MM.1S (cell line): ENCODE measurements at regions not wholly inside any gene's neighbourhood (a gene's known extent, or its start where the extent isn't known, plus 50 kb on each side); places are given as distances from the start of the nearest gene placed in this dataset.

ENCODE experiments used
- DNase-seq: peaks from one replicate; pipeline ENCODE4 v3.0.0-alpha.2; 2015
- H2AFZ ChIP-seq: fragments of 300-600 bp; sonication (generic); 2 replicates; pipeline ENCODE4 v1.6.0; 2016; ENCODE audit warnings: antibody characterized with exemption, low read length
- H3F3A ChIP-seq: fragments of 300-600 bp; sonication (generic); 2 replicates; pipeline ENCODE4 v1.6.1; 2016; ENCODE audit warnings: mild to moderate bottlenecking, antibody characterized with exemption, low read length, moderate library complexity, mixed read lengths; ENCODE audit not compliant: insufficient read depth
- H3K27ac ChIP-seq: fragments of 300-600 bp; sonication (generic); 2 replicates; pipeline ENCODE4 v1.5.1; 2016; ENCODE audit warnings: mild to moderate bottlenecking, low read length
- H3K27me3 ChIP-seq: fragments of 300-600 bp; sonication (generic); replicated peaks from 2 replicates; pipeline ENCODE4 v1.6.0; 2016; ENCODE audit warnings: low read length; ENCODE audit not compliant: insufficient read depth
- H3K36me3 ChIP-seq: fragments of 300-600 bp; sonication (generic); replicated peaks from 2 replicates; pipeline ENCODE4 v1.6.1; 2016; ENCODE audit warnings: mild to moderate bottlenecking, low read length, mixed read lengths; ENCODE audit not compliant: insufficient read depth
- H3K4me1 ChIP-seq: fragments of 300-600 bp; sonication (generic); 2 replicates; pipeline ENCODE4 v1.6.1; 2016; ENCODE audit warnings: low read length, mixed read lengths
- H3K4me2 ChIP-seq: fragments of 300-600 bp; sonication (generic); 2 replicates; pipeline ENCODE4 v1.6.0; 2016; ENCODE audit warnings: low read depth, low read length
- H3K4me3 ChIP-seq: fragments of 300-600 bp; sonication (generic); 2 replicates; pipeline ENCODE4 v1.5.1; 2016; ENCODE audit warnings: low read length, mixed read lengths
- H3K79me2 ChIP-seq: fragments of 300-600 bp; sonication (generic); 2 replicates; pipeline ENCODE4 v1.6.1; 2016; ENCODE audit warnings: mixed run types, low read length, mixed read lengths
- H3K9ac ChIP-seq: fragments of 300-600 bp; sonication (generic); 2 replicates; pipeline ENCODE4 v1.6.1; 2016; ENCODE audit warnings: low read length, mixed read lengths
- H3K9me2 ChIP-seq: fragments of 300-600 bp; sonication (generic); replicated peaks from 2 replicates; pipeline ENCODE4 v1.6.1; 2016; ENCODE audit warnings: mild to moderate bottlenecking, low read length, mixed read lengths; ENCODE audit not compliant: insufficient read depth
- H3K9me3 ChIP-seq: fragments of 300-600 bp; sonication (generic); replicated peaks from 2 replicates; pipeline ENCODE4 v1.6.1; 2016; ENCODE audit warnings: mild to moderate bottlenecking, low read length, mixed read lengths; ENCODE audit not compliant: insufficient read depth
- H4K20me1 ChIP-seq: fragments of 300-600 bp; sonication (generic); 2 replicates; pipeline ENCODE4 v1.6.1; 2016; ENCODE audit warnings: mild to moderate bottlenecking, low read length, moderate library complexity, mixed read lengths; ENCODE audit not compliant: insufficient read depth
- EZH2 ChIP-seq: fragments of 300-600 bp; sonication (generic); optimal IDR thresholded peaks from 2 replicates; pipeline ENCODE3; 2017; ENCODE audit warnings: low read depth, mild to moderate bottlenecking, antibody characterized with exemption, low read length, mixed read lengths
- EZH2phosphoT487 ChIP-seq: fragments of 300-600 bp; sonication (generic); IDR thresholded peaks from 2 replicates; pipeline ENCODE4 v1.6.1; 2018; ENCODE audit warnings: antibody characterized with exemption, low read length
- TF ChIP-seq, protein P1 (sequence below): fragments of 300-600 bp; sonication (generic); IDR thresholded peaks from 2 replicates; pipeline ENCODE4 v1.5.1; 2016; ENCODE audit warnings: antibody characterized with exemption, low read length, mixed read lengths

DNA sequence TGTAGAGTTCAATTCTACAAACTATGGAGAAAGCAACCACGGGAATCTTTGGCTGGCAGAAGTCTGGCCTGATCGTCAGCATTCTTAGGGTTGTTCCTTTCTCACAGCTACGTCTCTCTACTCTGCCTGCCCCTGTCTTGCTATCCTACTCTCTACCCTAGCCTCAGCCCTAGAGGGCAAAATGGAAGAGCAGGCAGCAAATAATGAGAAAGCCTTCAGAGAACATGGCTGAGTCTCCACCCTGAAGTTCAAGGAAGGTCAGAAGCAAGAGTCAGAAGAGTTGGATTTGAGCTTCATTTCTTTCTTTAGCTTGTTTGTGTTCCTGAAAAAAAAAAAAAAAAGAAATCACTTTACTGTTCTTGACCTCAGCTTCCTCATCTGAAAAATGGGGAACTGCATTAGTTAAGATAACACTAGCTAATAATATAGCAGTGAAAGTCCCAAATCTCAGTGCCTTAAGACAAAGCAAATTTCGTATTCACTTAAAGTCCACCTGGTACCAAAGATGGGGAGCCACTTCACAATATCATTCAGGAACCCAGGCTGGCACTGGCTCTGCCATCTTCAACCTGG, 50.2 kb upstream of the CCND2 start:
- no peaks in the 10 kb centered on the region for H3K79me2 ChIP-seq
- no peak overlapping the region for H3K27ac ChIP-seq
- H3K4me3 ChIP-seq: no peak overlapping the region
- H3F3A ChIP-seq: no peaks in the 10 kb centered on the region
- H3K9ac ChIP-seq: no peak overlapping the region
- DNase-seq: no peak
- no peak overlapping the region for H3K4me2 ChIP-seq
- H3K9me3 ChIP-seq: no peaks in the 10 kb centered on the region
- H4K20me1 ChIP-seq: no peaks in the 10 kb centered on the region
- no peaks in the 10 kb centered on the region for H3K36me3 ChIP-seq
- H2AFZ ChIP-seq: no peak overlapping the region
- no peaks in the 10 kb centered on the region for H3K27me3 ChIP-seq
- no peaks in the 10 kb centered on the region for H3K4me1 ChIP-seq
- no peaks in the 10 kb centered on the region for H3K9me2 ChIP-seq
- TF ChIP-seq EZH2: no peak
- TF ChIP-seq, protein P1, sequence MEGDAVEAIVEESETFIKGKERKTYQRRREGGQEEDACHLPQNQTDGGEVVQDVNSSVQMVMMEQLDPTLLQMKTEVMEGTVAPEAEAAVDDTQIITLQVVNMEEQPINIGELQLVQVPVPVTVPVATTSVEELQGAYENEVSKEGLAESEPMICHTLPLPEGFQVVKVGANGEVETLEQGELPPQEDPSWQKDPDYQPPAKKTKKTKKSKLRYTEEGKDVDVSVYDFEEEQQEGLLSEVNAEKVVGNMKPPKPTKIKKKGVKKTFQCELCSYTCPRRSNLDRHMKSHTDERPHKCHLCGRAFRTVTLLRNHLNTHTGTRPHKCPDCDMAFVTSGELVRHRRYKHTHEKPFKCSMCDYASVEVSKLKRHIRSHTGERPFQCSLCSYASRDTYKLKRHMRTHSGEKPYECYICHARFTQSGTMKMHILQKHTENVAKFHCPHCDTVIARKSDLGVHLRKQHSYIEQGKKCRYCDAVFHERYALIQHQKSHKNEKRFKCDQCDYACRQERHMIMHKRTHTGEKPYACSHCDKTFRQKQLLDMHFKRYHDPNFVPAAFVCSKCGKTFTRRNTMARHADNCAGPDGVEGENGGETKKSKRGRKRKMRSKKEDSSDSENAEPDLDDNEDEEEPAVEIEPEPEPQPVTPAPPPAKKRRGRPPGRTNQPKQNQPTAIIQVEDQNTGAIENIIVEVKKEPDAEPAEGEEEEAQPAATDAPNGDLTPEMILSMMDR: no peak
- no peak for TF ChIP-seq EZH2phosphoT487

DNA sequence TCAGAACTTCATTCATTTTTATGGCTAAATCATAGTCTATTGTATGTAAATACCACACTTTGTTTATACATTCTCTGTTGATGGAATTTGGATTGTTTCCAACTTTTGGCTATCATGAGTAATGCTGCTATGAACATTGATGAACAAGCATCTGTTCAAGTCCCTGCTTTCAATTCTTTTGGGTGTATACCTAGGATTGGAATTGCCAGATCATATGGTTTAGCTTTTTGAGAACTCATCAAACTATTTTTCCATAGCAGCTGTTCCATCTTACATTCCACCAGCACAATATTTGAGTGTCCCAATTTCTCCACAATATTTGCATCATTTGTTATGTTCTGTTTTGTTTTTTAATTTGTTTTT, 52.3 kb upstream of the CCND2 start:
- Histone ChIP-seq H3K4me3 (no peak overlapping the region), H4K20me1 (no peaks in the 10 kb centered on the region), H3K79me2 (no peaks in the 10 kb centered on the region), H3K27ac (no peak overlapping the region), H3K4me2 (no peak overlapping the region), H3K9ac (no peak overlapping the region), H3K36me3 (no peaks in the 10 kb centered on the region), H3K9me3 (no peaks in the 10 kb centered on the region), H3K9me2 (no peaks in the 10 kb centered on the region), H2AFZ (no peak overlapping the region), H3K27me3 (no peaks in the 10 kb centered on the region), H3K4me1 (no peaks in the 10 kb centered on the region), H3F3A (no peaks in the 10 kb centered on the region)
- no peak for TF ChIP-seq EZH2phosphoT487
- TF ChIP-seq, protein P1: no peak
- TF ChIP-seq EZH2: no peak
- DNase-seq: no peak

DNA sequence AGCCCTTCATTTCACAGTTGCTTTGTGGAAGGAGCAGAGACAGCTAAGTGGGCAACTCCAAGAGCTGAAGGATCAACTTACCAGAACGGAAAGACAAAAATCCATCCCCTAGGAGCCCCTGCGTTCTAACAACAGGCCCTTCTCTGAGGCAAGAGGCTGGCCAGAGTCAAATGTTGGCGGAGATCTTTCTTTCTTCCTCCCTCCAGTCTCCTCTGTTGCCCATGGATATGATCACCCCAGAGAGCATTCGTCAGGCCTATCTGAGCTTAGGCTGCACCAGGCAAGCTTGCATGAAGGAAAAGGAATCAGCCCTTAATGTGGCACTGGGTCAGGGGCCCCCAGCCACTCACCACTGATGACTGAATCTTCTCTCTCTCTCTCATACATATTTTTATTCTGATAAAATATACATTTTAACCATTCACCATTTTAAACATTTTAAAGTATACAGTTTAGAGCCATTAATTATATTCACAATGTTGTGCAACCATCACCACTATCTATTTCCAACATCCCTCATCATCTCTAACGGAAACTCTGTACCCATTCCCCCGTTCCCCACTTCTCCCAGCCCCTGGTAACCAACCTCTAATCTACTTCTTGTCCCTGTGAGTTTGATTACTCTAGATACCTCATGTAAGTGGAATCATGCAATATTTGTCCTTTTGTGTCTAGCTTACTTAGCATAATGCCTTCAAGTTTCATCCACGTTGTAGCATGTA, 52.9 kb upstream of the CCND2 start:
- DNase-seq: no peak

More for the DNA sequence above, 52.9 kb upstream of the CCND2 start:
- H3K9ac ChIP-seq: no peak overlapping the region
- no peak overlapping the region for H3K4me2 ChIP-seq
- no peak for TF ChIP-seq EZH2
- TF ChIP-seq, protein P1: no peak
- TF ChIP-seq EZH2phosphoT487: no peak
- H3K36me3 ChIP-seq: no peaks in the 10 kb centered on the region
- no peak overlapping the region for H3K27ac ChIP-seq
- H4K20me1 ChIP-seq: no peaks in the 10 kb centered on the region
- H3K4me3 ChIP-seq: no peak overlapping the region
- no peaks in the 10 kb centered on the region for H3K4me1 ChIP-seq
- H3K79me2 ChIP-seq: no peaks in the 10 kb centered on the region
- H3K9me3 ChIP-seq: no peaks in the 10 kb centered on the region
- H2AFZ ChIP-seq: no peak overlapping the region
- no peaks in the 10 kb centered on the region for H3K9me2 ChIP-seq
- no peaks in the 10 kb centered on the region for H3K27me3 ChIP-seq
- H3F3A ChIP-seq: no peaks in the 10 kb centered on the region
